GM19467 (cell line): ENCODE measurements at regions not wholly inside any gene's neighbourhood (a gene's known extent, or its start where the extent isn't known, plus 50 kb on each side); places are given as distances from the start of the nearest gene placed in this dataset.
"Not testable (repeated sequence)": the region's sequence is repeated elsewhere in the genome, so short reads cannot be mapped to it uniquely, and the experiment has no call there.

ENCODE experiments used
- ATAC-seq: cut with Tn5 transposase; IDR thresholded peaks from one replicate; pipeline ENCODE4 v1.9.1; 2021; ENCODE audit warnings: mild to moderate bottlenecking, moderate library complexity; ENCODE audit not compliant: unreplicated experiment

- no peak for ATAC-seq
These were observed 714.1 kb downstream of the ZNF385D start for GRCh38 chr3:21036888-21037287.

GRCh38 chr3:21028412-21028811 lies 722.6 kb downstream of the ZNF385D start:
- ATAC-seq = no peak

GRCh38 chr3:21024563-21024962 lies 726.4 kb downstream of the ZNF385D start:
- ATAC-seq = no peak

GRCh38 chr3:21020681-21021080 lies 730.3 kb downstream of the ZNF385D start:
- no peak for ATAC-seq

- no peak for ATAC-seq
These were observed 731.0 kb downstream of the ZNF385D start for GRCh38 chr3:21020043-21020442.

- no peak for ATAC-seq
These were observed 733.7 kb downstream of the ZNF385D start for GRCh38 chr3:21017115-21017852.

GRCh38 chr3:21013566-21013965 lies 737.4 kb downstream of the ZNF385D start:
- no peak for ATAC-seq

GRCh38 chr3:20999661-21000060 lies 751.3 kb downstream of the ZNF385D start:
- no peak for ATAC-seq

GRCh38 chr3:20997183-20997582 lies 753.8 kb downstream of the ZNF385D start:
- ATAC-seq = no peak

- ATAC-seq = no peak
These were observed 760.1 kb downstream of the ZNF385D start for GRCh38 chr3:20990896-20991295.

GRCh38 chr3:20989653-20990052 lies 761.4 kb downstream of the ZNF385D start:
- ATAC-seq = not testable (repeated sequence)

GRCh38 chr3:20984594-20985205 lies 766.3 kb downstream of the ZNF385D start:
- ATAC-seq = no peak

- ATAC-seq = no peak
These were observed 775.8 kb downstream of the ZNF385D start for GRCh38 chr3:20975188-20975651.

- ATAC-seq = no peak
These were observed 776.6 kb downstream of the ZNF385D start for GRCh38 chr3:20974396-20974795.

GRCh38 chr3:20970807-20971206 lies 780.2 kb downstream of the ZNF385D start:
- not testable (repeated sequence) for ATAC-seq

GRCh38 chr3:20967485-20967884 lies 781.5 kb upstream of the SGO1 start:
- ATAC-seq = not testable (repeated sequence)

GRCh38 chr3:20958161-20958560 lies 772.2 kb upstream of the SGO1 start:
- ATAC-seq = no peak

- no peak for ATAC-seq
These were observed 759.9 kb upstream of the SGO1 start for GRCh38 chr3:20945892-20946291.

- ATAC-seq = no peak
These were observed 749.8 kb upstream of the SGO1 start for GRCh38 chr3:20935791-20936190.

GRCh38 chr3:20931834-20932233 lies 745.8 kb upstream of the SGO1 start:
- no peak for ATAC-seq

GRCh38 chr3:20930034-20930433 lies 744.0 kb upstream of the SGO1 start:
- no peak for ATAC-seq

GRCh38 chr3:20924646-20925385 lies 738.8 kb upstream of the SGO1 start:
- ATAC-seq = no peak
